Activated B cell treated with CpG ODN at 0.5 μM for 24 hours (primary cell): ENCODE measurements at regions not wholly inside any gene's neighbourhood (a gene's known extent, or its start where the extent isn't known, plus 50 kb on each side); places are given as distances from the start of the nearest gene placed in this dataset.

ENCODE experiments used
- ATAC-seq: fragments of 200-7000 bp; cut with Tn5 transposase; one replicate; pipeline ENCODE4 v1.10.0; 2021; ENCODE audit warnings: low read depth, mild to moderate bottlenecking, moderate library complexity
- CTCF ChIA-PET: fragments of 350-600 bp; sonication (Branson Sonifier 250); formaldehyde crosslinking; loops from one replicate; lab custom pipeline; 2021; ENCODE audit warnings: antibody characterized with exemption; lab: Charles Lee
- POLR2A ChIA-PET: fragments of 350-600 bp; sonication (Branson Sonifier 250); formaldehyde crosslinking; loops from one replicate; lab custom pipeline; 2021; ENCODE audit warnings: antibody characterized with exemption; lab: Charles Lee
- DNase-seq: peaks from one replicate; pipeline ENCODE4 v3.0.0; 2022
- H3K27ac Mint-ChIP-seq: one replicate; pipeline ENCODE4 v1.8.0; 2020; ENCODE audit warnings: mixed read lengths
- H3K27me3 Mint-ChIP-seq: one replicate; pipeline ENCODE4 v1.8.0; 2021; ENCODE audit warnings: mixed read lengths
- H3K36me3 Mint-ChIP-seq: one replicate; pipeline ENCODE4 v1.8.0; 2021; ENCODE audit warnings: low read depth, mixed read lengths
- H3K4me1 Mint-ChIP-seq: one replicate; pipeline ENCODE4 v1.8.0; 2021; ENCODE audit warnings: mixed read lengths
- H3K4me3 Mint-ChIP-seq: one replicate; pipeline ENCODE4 v1.8.0; 2020; ENCODE audit warnings: mild to moderate bottlenecking, mixed read lengths
- H3K9me3 Mint-ChIP-seq: one replicate; pipeline ENCODE4 v1.8.0; 2020; ENCODE audit warnings: mixed read lengths
- CTCF ChIP-seq: fragments of 200-600 bp; IDR thresholded peaks from one replicate; pipeline ENCODE4 v1.8.0; 2022; ENCODE audit warnings: antibody characterized with exemption, mild to moderate bottlenecking
- intact Hi-C: fragments of 100-400 bp; cut with micrococcal nuclease; formaldehyde crosslinking; loops from one replicate; pipeline ENCODE4 v1.15.1; 2024

- Mint-ChIP-seq H3K9me3 (no peaks in the 10 kb centered on the region), H3K4me3 (no peak overlapping the region), H3K27me3 (no peaks in the 10 kb centered on the region), H3K4me1 (no peaks in the 10 kb centered on the region), H3K36me3 (no peaks in the 10 kb centered on the region), H3K27ac (no peak overlapping the region)
- no peak for ATAC-seq
- intact Hi-C loops = no loop called here
- DNase-seq = no peak
- ChIA-PET POLR2A (no interaction called here), CTCF (no interaction called here)
- TF ChIP-seq CTCF = no peak
These were observed 328.9 kb downstream of the DEPDC1B start for GRCh38 chr5:60371065-60371464.

GRCh38 chr5:60370508-60370907, 329.5 kb downstream of the DEPDC1B start:
- intact Hi-C loops = no loop called here
- ChIA-PET POLR2A (no interaction called here), CTCF (no interaction called here)
- Mint-ChIP-seq H3K27me3 (no peaks in the 10 kb centered on the region), H3K9me3 (no peaks in the 10 kb centered on the region), H3K27ac (no peak overlapping the region), H3K36me3 (no peaks in the 10 kb centered on the region), H3K4me3 (no peak overlapping the region), H3K4me1 (no peaks in the 10 kb centered on the region)
- TF ChIP-seq CTCF = no peak
- no peak for ATAC-seq
- DNase-seq = no peak

GRCh38 chr5:60369391-60369790, 330.6 kb downstream of the DEPDC1B start:
- H3K4me1 Mint-ChIP-seq = no peaks in the 10 kb centered on the region
- intact Hi-C loops = no loop called here
- H3K9me3 Mint-ChIP-seq = no peaks in the 10 kb centered on the region
- H3K4me3 Mint-ChIP-seq = no peak overlapping the region
- DNase-seq = no peak
- no peak overlapping the region for H3K27ac Mint-ChIP-seq
- CTCF ChIA-PET = no interaction called here
- TF ChIP-seq CTCF = no peak
- no peaks in the 10 kb centered on the region for H3K27me3 Mint-ChIP-seq
- no peak for ATAC-seq
- H3K36me3 Mint-ChIP-seq = no peaks in the 10 kb centered on the region
- POLR2A ChIA-PET = no interaction called here

GRCh38 chr5:60368100-60368499, 331.9 kb downstream of the DEPDC1B start:
- POLR2A ChIA-PET = no interaction called here
- intact Hi-C loops = no loop called here
- H3K36me3 Mint-ChIP-seq = no peaks in the 10 kb centered on the region
- no peak overlapping the region for H3K4me3 Mint-ChIP-seq
- no peak overlapping the region for H3K27ac Mint-ChIP-seq
- H3K27me3 Mint-ChIP-seq = no peaks in the 10 kb centered on the region
- CTCF ChIA-PET = no interaction called here
- no peaks in the 10 kb centered on the region for H3K9me3 Mint-ChIP-seq
- H3K4me1 Mint-ChIP-seq = no peaks in the 10 kb centered on the region
- DNase-seq = no peak
- no peak for TF ChIP-seq CTCF
- ATAC-seq = no peak

GRCh38 chr5:60366489-60366888, 333.5 kb downstream of the DEPDC1B start:
- TF ChIP-seq CTCF = no peak
- Mint-ChIP-seq H3K27me3 (no peaks in the 10 kb centered on the region), H3K9me3 (no peaks in the 10 kb centered on the region), H3K36me3 (no peaks in the 10 kb centered on the region), H3K4me1 (no peaks in the 10 kb centered on the region), H3K4me3 (no peak overlapping the region), H3K27ac (no peak overlapping the region)
- intact Hi-C loops = no loop called here
- ATAC-seq (no peak), DNase-seq (no peak)
- CTCF ChIA-PET = no interaction called here
- POLR2A ChIA-PET = interaction anchor here (0.7 kb wide), 1 partner anchor 443 kb away, joined by 6 read pairs; no protein-coding TSS in a partner anchor
